HG03103 (cell line): ENCODE measurements at regions not wholly inside any gene's neighbourhood (a gene's known extent, or its start where the extent isn't known, plus 50 kb on each side); places are given as distances from the start of the nearest gene placed in this dataset.
"Not testable (repeated sequence)": the region's sequence is repeated elsewhere in the genome, so short reads cannot be mapped to it uniquely, and the experiment has no call there.

Source experiments
- ATAC-seq: cut with Tn5 transposase; IDR thresholded peaks from one replicate; pipeline ENCODE4 v1.9.1; 2021; ENCODE audit warnings: low read depth; ENCODE audit not compliant: unreplicated experiment

DNA sequence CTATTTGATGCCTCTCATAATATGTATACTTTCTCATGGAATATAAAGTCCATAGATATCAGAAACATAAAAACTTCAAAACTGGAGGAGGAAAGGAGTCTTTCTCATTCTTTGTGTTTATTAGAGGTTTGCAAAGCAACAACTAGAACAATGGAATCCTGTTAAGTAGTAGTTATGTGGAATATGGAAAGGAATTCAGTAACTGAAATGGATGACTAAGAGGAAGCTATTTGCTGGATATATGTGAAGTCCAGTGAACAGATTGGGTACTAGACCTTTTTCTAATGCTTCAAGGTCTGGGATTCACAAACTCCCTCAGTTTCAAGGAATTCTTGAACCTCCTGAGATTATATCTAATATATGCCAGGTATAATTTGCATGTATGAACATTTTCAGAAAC lies 353.6 kb upstream of the FANCL start:
- no peak for ATAC-seq

DNA sequence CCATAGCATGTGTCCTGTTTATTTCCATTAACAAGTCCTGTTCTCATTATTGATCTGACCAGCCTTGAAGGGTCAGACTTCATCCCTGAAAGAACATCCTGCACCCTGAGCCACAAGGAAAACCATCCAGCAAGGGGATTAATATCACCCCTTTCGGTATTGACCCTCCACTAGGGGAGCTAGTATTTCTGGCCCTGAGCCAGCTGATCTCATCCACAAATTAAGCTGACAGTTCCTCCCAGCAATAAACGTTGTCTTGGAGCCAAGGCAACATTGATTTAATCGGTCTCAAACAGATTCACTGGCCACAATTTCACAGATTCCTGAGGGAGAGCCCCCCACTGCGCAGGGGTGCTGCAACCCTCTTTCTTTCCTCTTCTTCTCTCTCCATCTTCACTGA lies 353.1 kb upstream of the FANCL start:
- ATAC-seq: no peak

DNA sequence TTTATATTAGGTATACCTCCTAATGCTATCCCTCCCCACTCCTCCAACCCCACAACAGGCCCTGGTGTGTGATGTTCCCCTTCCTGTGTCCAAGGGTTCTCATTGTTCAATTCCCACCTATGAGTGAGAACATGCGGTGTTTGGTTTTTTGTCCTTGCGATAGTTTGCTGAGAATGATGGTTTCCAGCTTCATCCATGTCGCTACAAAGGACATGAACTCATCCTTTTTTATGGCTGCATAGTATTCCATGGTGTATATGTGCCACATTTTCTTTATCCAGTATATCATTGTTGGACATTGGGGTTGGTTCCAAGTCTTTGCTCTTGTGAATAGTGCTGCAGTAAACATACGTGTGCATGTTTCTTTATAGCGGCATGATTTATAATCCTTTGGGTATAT lies 345.1 kb upstream of the FANCL start:
- ATAC-seq: not testable (repeated sequence)

DNA sequence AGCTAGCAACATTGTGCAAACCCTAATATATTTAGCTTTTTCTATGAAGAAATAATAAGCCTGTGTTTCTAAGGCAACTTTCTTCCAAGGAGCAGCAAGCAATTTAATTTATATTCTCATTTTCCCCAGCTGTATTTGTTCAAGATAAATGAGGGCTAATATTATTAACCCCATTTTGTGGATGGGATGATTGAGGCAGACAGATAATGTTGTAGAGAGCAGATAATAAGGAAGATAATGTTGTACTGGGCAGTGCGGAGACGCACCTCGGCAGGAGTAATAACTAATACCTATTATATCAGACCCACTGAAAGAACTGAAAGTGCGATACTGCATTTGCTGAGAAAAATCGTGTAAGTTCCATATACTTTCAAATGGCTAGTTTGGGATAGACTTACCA lies 344.1 kb upstream of the FANCL start:
- ATAC-seq: no peak

DNA sequence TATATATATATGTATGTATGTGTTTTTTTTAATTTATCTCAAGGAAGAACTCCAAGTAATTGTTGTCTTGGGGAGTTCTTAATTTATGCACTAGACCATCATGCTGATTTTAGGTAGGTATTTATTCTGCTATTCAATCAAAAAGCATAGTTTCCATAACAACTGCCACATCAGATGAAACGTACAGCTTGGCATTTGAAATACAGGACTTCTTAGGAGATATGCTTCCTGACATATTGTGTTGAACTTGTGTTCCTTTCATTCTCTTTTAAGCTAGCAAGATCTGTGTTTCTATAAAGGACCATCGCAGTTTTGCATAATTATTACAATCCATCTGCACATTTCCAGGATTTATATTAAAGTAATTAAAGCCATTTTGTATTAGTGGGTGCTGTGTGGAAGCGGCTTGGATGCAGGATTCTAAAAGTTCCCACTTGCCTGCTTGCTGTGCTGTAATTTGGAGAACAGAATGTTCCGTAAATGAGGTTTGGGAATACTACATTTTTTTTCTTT lies 343.5 kb upstream of the FANCL start:
- ATAC-seq: no peak

DNA sequence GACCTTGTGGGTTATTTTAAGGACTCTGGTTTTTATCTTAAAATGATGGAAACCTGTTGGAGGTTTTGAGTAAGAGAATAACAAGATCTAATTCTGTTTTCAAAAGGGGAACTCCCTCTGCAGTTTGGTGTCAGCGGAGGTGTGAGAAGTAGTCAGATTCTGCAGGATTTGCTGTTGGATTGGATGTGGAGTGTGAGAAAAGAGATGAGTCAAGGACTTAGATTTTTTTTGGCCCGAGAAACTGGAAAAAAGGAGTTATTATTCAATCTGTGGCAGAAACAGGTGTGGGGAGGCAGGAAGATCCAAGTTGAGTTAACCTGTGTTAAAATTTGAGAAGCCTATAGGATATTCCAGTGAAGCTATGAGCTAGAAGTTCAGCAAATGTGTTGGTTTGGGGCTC lies 337.2 kb upstream of the FANCL start:
- ATAC-seq: no peak

DNA sequence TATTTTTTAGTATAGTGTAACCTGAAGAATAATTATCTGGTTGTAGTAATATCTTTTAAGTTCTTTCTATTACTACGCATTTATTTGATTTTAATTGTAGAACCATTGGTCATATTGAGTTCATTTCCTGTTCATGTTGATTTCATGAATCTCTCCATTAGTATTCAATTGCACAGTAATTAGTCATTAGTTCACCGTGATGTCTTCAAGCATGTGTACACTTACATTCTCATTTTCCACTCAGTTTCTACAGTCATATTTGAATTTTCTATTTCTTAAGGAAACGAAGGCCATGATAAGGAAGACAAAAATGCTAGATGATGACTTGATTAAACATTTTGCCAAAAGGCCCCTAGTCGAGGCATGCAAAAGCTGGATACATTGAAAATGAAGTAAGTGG lies 333.7 kb upstream of the FANCL start:
- ATAC-seq: no peak

DNA sequence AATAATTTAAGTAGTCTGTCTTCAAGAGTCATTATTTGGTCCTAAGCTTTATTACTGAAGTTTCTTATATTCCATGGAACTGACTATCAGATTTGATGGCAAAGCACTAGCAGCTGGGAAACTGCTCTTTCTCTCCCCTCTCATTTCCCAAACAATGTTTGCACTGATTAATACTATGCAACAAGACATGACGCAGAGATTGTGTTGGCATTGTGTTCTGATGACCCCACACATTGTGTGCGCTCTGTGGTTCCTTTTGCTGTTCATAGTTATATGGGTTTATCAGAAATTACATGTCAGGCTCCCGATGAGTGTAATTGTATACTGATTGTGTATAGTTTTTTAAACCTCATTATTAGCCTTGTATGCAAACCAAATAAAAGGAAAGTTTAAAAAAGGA lies 331.6 kb upstream of the FANCL start:
- no peak for ATAC-seq

DNA sequence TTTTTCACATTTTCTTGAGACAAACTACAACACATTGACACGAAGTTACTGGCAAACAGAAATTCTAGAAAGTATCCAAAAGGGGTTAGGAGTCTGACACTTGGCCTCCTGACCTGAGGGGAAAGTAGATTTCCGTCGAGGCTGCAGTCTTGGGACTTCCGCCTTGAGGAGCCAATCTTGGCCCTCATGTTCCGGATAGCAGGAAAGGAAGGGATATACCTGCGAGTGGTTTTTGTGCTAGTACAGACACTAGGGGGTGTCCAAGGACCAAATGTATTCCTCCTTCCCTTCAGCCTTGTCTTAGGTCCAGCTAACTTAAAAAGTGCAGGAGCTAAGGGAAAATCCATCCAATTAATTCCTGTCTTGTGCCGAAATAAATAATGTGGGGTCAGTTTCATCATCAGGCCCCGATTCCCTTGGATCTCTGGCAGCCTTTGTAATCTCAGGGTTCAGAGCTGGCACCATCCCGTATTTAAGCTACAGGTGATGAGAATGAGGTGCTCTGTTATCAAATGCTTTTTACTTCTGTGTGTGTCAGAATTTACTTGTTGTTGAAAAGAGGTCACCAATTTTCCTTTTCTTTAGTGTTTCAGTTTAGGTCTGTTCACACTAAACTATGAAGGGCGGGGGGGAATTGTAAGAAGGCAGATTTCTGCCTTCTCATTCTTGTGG lies 330.2 kb upstream of the FANCL start:
- ATAC-seq: peak; percentile 83

DNA sequence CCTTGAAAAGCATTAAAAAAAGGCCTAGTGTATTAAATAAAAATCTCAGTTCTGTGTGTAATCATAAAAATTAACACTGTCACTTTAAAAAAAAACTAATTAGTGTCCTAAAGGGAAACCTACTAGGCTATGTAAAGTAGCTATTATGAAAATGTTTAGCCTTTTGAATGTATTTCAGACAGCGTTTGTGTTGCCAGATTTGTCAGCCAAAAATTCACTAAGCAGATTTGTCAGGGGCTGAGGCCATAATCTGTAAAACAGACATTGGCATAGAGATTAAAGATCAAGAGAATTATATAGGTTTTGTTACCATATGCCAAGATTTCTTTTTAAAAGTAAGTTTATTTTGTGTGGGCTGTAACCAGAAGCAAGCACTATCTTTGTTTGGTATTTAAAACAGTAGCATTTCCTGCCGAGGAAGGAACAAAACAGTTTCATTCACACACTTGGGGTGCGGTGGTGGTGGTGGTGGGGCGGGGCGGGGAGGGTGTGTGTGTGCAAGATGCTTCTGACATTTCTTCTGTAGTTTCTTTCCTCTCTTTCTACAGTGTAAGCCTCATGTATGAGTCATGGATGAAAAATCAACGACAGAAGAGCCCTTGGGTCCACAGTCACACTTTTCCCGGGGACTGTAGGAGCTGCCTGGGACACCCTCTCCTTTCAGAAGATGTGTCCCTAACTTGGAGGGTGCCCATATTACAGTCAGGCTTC lies 328.5 kb upstream of the FANCL start:
- ATAC-seq: peak; percentile 59

DNA sequence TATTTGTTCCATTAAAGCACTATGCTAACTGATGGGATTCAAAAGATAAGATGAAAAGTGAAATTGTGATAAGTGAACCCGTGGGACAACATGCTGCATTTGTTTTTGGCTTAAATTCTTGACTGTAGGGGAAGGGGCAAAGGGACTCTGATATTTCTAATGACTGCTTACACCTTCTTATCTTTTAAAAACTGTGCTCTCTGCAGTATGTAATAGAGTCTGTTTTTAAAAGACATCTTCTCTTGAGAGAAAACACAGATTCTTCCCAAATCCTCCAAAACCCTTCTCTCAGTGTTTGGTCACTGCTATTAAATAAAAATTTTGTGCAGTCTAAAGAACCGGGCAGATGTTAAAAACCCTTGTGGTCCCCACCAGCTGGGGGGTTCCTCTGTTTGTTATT lies 327.8 kb upstream of the FANCL start:
- no peak for ATAC-seq

DNA sequence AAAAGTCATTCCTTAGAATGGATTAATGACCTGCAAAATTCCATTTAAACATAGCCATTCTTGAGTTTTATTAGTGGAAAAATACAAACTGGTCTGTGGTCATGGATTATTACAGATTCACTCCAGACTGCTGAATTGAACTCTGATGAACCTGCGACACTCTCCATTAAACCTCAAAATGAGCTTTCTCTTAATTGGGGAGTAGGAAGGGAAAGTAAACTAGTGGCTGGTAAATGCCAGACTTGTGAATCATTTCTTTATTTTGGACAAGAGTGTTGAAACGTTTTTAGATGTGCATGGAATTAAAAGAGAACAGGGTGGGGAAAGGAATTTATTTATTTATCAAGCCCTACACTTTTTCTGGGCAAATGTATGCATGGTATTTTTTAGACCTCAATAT lies 321.2 kb upstream of the FANCL start:
- no peak for ATAC-seq

DNA sequence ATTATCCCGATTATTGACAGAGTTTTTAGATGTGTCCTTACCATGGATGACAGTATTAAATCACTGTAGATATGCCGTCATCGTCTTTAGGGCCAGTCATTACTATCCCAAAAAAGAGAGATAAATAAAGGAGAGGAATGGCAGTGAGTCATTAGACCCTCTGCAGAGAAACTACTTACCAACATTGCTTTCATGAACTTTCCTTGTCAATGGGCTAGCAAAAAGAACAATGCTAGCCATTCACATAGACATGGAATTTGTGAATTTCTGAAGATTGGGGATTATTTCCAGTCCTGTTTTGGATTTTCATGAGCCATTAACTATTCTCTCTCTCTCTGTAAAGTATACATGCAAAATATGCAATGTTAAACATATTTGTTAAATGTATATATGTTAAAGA lies 319.4 kb upstream of the FANCL start:
- ATAC-seq: no peak

DNA sequence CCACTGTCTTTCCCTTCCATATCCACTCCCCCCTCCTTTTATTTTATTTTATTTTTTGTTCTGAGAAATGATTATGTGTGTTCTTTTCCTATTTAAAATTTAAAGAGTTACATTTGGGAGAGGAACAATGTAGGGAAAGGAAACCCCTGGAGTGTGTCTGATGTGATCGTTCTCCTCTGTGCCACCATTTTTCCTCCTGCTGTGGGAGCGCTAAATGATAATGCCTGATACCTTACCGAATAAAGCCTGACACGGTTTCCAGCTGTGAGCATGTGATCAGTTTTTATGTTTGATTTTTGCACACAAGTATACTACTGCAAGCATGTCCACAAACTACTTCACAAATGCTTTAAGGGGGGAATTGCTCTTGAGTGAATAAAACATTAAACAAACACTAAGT lies 317.8 kb upstream of the FANCL start:
- ATAC-seq: no peak

DNA sequence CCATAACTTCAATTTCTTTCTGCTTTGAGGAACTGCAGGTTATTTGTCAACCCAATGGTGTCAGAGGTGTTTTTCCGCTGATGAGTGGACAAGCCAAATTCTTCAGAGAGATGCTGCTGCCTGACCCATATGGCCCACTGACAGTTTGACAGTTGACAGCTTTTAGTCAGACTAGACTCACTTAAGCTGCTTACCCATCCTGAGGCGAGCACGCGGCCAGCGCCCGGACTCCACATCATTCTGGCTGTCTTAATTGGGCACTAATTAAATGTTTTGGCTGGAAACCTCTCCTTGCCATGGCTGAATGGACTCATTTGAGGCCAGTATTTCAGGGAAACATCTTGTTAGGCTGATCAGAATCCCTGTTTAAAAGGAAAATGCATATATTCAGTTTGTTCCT lies 316.1 kb upstream of the FANCL start:
- no peak for ATAC-seq

DNA sequence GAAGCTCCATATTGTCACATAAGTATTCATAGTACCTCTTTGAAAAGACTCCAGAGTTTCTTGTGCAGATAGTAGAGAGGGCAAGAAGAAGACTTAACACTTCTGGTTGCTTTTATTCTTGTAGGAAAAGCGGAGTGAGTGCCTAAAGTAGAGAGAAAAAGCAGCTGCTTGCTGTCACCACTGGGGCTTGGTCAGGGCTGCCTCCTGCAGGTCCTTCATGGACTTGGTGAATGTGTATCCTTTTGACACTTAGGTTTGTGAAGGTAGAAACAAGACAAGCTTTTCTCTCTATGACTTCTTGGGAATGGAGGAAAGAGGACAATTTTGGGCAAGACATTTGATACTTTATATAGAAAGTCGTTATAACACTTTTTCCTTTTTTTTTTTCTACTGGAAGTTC lies 312.8 kb upstream of the FANCL start:
- ATAC-seq: no peak

DNA sequence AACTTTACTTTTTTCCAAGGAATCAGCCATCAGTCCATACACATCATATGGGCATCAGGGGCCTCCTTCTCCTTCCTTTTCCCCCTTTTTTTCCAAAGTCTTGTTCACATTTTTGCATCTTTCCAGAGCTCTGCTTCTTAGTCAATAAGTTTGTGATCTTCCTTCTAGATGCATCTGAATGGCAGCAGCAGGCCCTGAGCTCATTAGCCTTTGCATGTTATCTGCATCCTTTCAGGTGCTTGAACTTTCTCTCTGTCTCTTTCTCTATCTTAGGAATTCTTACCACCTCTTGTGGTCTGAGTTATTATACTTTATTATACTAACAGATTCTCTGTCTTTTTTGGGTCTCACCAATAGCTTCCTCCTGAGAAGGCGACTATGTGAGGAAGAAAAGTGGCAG lies 312.4 kb upstream of the FANCL start:
- no peak for ATAC-seq

DNA sequence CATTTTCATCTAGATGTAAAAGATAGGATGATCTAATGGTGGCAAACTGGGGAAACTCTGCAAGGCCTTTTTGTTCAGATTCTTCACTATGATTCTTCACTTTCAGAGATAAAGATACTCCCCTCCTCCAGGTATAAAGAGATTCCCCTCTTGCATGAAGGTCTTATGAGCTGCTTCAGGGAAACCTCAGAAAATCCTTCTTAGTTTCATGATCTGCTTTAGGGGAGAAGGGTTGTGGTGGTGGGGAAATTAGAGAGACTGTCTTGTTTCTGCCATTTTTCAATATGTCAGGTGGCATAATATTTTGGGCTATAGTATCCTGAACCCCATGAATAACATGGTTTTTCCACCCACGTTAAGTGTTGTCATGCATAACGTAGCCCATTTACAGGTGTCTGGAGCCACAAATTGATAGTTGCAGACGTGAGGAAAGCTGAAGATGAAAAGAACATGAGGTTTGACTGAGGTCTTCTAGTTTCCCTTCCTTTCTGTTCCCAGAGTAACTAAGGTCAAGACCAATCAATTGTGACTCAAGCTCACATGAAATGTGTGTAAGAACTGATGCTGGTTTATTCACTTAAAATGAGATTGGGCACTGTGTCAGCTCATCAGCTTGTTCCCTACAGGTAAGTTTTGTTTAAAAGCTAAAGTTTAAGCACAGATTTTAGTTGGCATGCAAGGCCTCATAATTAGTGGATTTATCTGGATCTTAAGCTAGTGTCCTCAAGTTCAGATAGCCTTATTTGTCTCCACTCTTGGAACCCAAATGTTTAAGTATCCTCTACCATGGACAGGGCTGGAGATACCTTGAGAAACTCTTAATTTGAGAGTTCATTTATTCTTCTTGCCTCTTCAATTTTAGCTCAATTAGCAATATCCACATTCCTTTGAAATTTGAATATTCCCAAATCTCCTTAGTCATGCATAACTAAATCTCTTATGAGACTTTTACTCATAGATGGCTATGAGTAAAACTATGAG lies 304.5 kb upstream of the FANCL start:
- peak; percentile 52 for ATAC-seq

DNA sequence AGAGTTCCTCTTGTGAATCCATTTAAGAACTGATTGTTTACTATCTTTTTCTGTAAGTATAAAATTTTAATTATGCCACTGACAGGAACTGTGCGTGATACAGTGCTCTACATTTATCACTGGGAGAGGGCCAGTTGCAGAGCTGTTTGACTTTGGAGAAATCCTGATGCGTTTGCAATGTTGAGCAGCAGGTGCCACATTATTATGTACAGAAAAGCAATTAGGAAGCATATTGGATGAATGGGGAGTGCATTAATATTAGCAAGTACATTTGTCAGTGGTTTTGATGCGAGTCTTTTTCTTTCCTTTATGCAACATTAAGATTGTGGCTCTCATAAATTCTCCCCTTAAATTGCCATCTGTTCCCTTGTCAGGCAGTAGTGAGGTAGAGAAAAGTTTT lies 302.3 kb upstream of the FANCL start:
- ATAC-seq: no peak

DNA sequence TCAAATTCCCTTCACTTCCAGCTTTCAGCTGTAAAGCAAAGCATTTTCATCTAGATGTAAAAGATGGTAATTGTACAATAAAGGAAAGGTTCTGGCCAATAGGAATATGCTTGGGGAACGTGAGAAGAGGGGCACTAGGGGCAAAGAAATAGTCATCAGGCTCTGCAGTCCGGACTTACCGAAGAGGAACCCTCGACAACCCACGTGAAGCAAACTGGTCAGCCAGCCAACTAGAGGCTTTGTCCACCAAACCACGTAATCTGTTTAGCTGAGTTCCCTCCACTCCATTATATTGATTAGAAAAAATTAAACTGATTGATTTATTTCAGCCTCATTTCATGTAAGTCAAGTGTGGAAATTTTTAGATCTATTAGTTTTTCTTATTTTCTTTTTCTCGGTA lies 300.4 kb upstream of the FANCL start:
- no peak for ATAC-seq

DNA sequence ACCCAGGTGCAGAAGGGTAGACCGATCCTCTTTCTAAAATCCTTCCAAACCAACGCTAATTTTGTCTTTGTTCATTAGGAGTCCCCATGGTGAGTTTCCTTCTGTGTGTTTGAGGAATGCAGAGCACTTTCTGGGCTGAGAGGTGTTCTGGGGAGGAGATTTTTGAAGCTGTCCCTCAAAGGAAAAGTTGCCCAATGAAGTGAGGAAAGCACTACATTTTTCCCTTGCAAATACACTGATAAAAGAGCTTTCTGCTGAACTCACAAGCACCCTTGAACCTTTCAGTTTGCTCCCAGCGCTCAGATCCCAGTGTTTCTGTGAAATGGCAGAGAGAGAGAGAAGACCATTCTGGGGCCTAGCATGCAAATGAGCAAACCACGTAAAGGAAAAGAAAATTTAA lies 299.6 kb upstream of the FANCL start:
- no peak for ATAC-seq
